Loucy (cell line): ENCODE measurements at regions not wholly inside any gene's neighbourhood (a gene's known extent, or its start where the extent isn't known, plus 50 kb on each side); places are given as distances from the start of the nearest gene placed in this dataset.

Source experiments
- EZH2phosphoT487 ChIP-seq: fragments of 200-600 bp; IDR thresholded peaks from 2 replicates; pipeline ENCODE4 v1.6.1; 2018; ENCODE audit warnings: antibody characterized with exemption, mild to moderate bottlenecking, moderate library complexity, borderline replicate concordance
- TF ChIP-seq, protein P1 (sequence below): fragments of 200-600 bp; sonication (generic); conservative IDR thresholded peaks from 2 replicates; pipeline ENCODE4 v1.5.1; 2014; ENCODE audit warnings: mild to moderate bottlenecking, antibody characterized with exemption, low read length

DNA sequence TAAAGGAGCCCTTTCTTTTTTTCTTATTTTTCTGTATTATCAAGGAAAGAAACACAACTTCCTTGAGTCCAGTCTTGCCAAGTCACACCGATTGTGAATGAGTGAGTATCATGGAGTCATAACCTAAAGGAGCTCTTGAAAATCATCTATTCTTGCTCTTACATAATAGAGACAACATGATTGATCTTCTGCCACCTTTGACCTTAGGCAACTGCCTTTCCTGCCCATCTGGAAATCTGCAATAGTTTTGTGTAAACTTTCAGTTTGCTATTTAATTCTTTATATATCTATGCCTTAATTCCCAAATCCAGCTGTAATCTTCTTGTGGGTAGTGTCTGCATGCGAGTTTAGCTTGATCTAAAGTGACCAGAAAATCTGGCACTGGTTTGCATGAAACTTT, 149.9 kb upstream of the FST start:
- TF ChIP-seq, protein P1, sequence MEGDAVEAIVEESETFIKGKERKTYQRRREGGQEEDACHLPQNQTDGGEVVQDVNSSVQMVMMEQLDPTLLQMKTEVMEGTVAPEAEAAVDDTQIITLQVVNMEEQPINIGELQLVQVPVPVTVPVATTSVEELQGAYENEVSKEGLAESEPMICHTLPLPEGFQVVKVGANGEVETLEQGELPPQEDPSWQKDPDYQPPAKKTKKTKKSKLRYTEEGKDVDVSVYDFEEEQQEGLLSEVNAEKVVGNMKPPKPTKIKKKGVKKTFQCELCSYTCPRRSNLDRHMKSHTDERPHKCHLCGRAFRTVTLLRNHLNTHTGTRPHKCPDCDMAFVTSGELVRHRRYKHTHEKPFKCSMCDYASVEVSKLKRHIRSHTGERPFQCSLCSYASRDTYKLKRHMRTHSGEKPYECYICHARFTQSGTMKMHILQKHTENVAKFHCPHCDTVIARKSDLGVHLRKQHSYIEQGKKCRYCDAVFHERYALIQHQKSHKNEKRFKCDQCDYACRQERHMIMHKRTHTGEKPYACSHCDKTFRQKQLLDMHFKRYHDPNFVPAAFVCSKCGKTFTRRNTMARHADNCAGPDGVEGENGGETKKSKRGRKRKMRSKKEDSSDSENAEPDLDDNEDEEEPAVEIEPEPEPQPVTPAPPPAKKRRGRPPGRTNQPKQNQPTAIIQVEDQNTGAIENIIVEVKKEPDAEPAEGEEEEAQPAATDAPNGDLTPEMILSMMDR, result no peak
- no peak for TF ChIP-seq EZH2phosphoT487
